HG03520 (cell line): ENCODE measurements at regions not wholly inside any gene's neighbourhood (a gene's known extent, or its start where the extent isn't known, plus 50 kb on each side); places are given as distances from the start of the nearest gene placed in this dataset.

Experiments used
- ATAC-seq: cut with Tn5 transposase; IDR thresholded peaks from one replicate; pipeline ENCODE4 v1.9.1; 2021; ENCODE audit warnings: mild to moderate bottlenecking, moderate library complexity; ENCODE audit not compliant: unreplicated experiment

DNA sequence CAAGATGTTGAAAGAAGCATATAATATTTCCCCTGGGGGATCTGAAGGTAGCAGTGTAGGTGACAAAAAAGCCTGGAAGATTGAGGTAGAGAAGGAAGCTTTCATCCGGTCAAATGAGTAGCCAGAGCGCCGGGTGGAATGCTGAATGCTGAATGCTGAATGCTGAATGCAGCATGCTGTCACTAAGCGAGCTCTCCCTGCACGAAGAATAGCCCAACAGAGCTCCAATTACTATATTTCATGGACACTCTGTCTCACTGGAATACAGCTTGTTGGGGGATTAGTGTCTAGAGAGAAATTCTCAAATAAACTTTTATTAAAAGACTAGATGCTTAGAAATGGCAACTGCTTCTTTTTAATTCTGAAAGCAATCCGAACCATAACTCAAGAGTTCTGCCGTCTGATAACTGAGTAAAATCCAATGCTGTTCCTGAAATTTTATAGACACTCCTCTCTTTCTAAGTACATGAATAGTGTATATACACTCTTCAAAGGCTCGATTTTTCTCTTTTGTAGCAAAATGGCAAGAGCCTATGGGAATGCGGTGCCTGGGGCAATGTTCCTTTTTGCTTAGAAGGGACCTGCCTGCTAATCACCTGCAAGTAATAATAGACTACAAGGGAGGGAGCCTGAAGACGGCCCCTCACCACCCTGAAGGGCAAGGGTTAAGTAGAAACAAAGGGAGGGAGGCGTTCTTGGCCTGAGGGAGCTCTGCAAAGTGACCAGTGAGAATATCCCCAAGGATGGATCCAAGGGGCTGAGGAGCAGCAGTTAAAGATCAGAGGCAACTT, 203.7 kb upstream of the ESRRG start:
- ATAC-seq, result no peak

DNA sequence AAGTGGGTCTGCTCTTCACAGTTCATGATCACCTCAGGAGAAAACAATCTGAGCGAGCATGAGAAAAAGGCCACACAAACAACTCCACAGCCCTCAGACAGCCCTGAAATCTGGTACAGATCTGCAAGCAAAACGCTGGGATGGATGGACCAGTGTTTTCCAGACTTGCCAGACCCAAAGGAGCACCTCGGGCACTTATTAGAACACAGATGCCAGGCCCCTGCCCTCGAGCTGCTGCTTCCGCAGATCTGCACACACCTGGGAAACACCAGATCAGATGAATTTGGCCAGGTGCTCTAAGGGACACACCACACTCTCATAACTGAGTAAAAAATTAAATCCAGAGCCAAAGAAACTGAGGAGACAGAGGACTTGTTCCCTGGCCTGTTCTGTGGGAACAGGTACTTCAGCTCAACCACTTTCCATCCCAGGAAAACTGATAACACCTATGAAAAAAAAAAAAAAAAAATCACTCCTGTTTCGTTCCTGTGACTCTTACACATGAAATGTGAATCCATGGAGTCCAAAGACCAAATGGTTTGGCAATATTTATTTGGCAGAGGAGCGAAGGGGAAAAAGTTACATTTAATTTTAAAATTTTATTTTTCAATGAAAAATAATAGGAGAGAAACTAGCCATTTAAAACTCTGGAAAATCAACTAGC, 202.9 kb upstream of the ESRRG start:
- no peak for ATAC-seq

DNA sequence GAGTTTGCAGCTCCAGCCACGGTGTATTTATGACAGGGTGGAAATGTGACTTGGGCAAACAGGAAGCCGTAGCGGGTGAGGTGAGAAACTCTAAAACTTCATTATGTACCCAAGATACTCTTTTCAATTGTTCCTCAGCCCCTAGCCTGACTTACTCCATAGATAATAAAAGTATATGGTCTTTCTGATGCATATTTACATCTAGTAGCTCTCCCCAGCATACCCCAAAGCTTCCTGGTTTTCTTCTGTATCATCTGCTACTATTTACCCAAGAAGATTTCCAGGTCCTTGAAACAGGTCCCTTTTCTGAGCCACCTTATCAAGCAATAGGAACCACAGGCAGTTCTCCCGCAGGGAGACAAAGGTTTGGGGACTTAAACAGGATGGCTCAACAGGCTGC, 201.5 kb upstream of the ESRRG start:
- ATAC-seq, result no peak

DNA sequence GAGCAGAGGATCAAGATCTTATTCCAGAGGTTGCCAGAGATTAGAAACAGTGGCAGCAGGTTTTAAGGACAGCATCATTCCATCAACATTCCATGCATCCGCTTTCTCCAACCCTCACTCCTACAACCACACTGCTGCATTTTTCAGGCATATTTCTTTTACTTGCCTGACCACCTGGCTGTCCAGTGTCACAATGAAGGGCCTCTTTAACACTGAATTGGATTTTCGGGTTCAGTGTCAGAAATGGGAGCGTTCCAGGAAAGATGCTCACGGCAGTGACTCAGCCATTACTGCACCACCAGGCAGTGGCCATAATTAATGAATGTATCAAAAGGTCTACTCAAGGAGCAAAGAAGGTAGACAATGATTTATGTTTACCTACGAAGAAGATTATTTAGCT, 200.4 kb upstream of the ESRRG start:
- ATAC-seq, result no peak

DNA sequence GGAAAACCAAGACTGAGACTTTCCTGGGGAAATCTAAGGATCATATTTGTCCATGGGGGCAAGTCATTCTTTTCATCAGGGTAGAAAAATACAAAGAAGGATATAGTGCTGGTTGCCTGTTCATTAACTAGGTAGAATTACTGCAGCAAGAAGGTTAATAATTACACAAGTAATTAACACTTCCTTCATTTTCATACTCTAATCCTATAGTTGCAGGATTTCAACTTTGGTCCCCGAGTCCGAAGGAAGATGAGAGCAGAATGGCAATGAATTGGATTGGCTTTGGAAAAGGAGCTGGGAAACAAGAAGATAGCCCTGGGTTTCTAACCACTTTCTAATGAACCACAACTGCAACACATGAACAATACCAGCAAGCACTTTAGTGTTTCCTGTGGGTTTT, 199.2 kb upstream of the ESRRG start:
- ATAC-seq, result no peak

DNA sequence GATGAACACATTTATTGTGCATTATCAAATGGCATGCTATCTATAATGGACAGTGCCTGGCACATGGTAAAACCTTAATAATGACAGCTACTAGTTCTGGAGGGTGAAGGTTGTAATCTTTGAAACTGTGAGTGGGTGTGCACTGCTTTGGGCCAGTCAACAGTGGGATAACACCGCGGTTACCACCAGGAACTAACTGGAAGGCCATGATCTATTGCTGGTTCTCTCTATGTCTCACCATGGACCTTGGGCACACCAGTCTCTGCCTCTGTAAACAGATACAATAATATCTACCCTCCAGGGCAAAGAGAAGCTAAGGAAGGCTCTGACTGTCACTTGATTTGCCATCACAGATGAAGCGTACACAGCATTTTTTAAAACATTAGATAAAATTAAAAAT, 198.6 kb upstream of the ESRRG start:
- no peak for ATAC-seq

DNA sequence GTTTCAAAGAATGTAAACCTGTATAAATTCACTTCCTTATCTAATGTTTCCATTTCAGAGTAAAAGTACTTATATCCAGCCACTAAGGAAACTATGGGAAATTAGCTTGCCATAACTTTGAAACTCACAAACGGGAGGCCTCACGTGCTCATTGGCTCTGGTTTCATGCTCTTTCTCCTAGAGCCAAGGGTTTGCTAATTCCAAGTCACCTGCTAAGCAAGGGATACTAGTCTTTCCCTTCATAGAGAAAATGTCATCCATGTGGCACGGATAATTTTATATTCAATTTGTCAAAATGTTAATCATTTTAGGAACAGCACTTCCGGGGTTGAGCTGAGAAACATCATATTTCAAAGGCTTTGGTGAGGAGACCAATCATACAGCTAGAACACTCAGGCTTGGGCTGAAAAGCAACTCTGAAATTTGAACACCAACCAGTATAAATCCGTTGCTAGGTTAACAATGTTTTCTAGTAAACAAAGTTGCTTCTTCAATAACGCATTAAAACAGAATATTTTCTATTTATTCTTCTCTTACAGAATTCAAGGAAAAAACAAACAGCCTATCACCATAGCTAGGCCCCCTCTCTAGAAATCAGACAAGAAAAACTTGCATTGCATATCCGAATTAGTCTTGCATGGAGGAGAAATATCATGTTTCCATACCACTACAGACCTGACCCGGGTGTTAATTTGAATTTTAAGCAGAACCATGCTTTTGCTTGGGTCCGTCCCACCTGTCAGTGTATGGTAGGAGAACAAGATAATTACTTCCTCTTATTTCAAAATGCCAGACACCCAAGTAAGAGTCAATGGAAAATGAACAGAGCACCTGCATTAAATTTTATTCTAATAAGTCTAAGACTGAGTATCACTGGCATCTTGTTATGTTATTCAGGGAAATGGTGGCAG, 196.1 kb upstream of the ESRRG start:
- no peak for ATAC-seq

DNA sequence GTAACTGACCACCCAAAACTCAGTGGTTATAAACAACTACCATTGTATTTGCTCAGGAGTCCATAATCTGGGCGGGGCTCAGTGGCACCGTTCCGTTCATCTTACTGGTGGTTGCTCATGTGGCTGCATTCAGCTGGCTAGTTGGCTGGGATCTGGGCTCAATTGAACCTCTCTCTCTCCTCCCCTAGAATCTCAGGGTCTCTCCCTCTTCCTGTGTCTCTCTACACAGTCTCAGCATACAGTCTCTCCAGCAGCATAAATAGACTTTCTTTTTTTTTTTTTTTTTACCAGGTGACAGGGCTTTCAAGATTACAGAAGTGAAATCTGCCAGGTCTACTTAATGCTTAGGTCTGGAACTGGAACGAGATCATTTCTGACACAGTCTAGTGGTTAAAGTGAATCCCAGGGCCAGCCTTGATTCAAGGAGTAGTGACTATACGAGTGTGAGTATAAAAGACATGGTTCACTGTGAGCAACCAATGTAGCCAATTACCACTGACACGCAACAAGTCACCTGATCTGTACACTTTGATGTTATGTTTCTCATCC, 193.7 kb upstream of the ESRRG start:
- ATAC-seq, result no peak

DNA sequence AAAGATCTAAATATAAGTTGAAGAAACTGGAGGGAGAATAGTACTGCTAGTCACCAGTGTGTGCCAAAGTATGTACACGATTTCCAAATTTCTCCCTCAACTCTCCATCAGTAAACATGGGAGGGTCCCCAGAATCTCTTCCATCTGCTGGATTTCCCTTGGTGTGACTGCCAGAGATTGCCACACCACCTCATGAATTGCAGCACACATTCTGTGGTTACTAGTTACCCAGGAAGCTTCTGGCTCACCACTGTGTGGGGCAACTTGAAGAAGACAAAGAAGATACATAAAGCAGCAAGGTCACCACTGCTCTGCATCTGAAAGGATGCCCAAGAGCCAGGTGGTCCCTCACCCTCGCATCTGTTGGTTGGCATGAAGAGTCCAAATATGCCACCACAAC, 191.7 kb upstream of the ESRRG start:
- no peak for ATAC-seq

DNA sequence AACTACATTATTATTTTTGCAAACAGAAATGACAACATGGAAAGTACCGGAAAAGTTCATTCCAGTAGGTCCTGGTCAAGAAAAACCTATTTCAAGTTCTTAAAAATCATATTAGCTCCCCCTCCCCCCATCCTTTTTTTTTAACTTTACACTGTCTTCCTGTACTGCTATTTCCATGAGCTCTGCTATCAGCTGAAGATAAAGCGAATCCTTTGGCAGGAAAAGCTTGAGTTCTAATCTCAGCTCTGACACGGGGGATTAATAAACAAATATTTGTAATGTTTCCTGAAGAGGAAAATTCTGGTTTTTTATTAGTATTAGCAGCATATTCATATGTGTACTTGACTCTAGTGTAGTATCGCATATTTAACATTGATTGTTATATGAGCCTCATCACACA, 190.7 kb upstream of the ESRRG start:
- no peak for ATAC-seq

DNA sequence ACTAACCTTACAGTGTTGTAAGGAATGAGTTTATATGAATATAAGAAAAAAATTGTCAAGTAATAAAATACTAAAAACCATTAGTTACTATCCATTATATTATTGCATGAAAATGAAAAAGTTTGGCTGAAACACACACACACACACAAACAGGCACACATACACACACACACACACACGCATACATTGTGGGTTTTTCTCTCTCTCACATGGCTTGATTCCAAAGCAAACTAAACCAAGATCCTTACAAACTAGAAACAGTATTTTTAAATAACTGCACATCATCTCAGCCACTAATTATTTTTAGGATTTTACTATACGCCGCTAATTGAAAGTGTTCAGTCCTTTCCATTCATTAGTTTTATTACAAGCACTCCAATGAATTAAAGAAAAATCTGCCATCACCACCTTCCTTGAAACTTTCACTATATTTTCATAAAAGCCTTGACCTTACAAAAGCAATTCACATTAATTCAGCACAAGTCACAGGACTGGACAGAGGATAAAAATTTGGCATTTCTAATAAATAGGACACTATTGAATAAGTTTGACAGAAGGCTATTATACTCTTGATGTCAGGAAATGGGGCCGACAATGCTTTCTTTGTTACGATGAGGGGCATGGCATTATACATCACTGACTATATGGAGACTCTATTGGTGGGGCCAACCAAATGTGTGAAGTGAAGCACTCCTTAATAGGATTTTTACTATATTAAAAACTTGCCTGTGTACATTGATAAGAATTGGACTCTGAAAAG, 187.0 kb upstream of the ESRRG start:
- ATAC-seq, result no peak

DNA sequence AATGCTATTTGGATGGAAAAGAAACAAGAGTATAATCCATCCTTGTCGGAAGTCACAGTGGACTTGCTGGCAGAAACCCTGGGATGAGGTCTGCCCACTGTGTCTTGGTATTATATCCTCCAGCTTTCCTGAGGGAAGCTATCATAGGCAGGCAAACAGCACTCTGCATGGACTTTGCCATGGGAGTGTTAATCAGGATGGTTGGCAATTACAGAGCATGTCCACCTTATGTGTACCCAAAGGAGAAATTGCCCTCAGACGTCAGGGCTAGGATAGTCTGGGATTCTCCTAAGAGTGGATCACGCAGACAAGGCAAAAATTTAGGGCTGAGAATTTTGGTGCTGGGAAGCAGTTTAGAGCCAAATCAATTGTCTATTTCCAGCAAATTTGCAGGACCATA, 184.9 kb upstream of the ESRRG start:
- no peak for ATAC-seq

DNA sequence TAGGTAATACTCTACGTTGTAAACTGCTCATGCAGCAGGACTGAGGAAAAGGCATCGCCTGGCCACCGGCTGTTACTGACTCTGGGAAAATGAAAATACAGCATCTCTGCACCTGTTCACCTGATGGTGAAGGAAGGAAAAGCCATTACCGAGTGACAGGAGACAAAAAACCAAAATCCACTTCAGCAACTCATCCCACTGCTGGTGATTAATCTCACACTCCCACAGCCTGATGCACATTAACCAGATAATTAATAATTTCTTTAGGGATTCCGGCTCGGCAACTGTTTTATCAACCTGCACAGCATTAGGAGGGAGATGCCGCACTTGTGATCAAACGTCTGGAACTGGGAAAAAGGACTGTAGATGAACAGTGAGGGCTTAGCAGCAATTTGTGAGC, 183.9 kb upstream of the ESRRG start:
- no peak for ATAC-seq

DNA sequence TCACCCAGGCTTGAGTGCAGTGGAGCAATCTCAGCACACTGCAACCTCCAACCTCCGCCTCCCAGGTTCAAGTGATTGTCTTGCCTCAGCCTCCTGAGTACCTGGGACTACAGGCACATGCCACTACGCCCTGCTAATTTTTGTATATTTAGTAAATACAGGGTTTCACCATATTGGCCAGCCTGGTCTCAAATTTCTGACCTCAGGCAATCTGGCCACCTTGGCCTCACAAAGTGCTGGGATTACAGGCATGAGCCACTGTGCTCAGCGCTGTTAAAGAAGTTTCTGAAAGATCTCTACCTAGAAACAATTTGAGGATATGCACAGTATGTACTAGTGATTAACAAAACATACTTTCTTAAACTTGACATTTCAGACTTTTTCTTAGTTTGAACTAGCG, 182.6 kb upstream of the ESRRG start:
- no peak for ATAC-seq

DNA sequence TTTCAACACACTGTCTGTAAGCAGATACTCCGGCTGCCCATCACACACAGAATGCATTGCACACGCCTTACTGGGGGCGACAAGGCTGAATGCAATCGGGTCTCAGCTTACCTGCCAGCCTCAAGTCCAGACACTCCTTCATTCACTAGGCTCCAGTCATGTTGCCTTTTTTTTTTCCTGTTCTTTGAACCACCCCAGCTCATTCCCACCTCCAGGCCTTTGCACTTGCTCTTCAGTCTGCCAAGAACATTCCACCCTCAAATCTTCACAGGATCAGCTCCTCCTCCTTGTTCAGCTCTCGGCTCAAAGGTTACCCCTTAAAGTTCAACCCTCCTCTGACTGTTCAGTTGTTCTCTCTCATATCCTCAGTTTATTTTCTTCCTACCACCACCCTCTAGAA, 181.9 kb upstream of the ESRRG start:
- ATAC-seq, result no peak

DNA sequence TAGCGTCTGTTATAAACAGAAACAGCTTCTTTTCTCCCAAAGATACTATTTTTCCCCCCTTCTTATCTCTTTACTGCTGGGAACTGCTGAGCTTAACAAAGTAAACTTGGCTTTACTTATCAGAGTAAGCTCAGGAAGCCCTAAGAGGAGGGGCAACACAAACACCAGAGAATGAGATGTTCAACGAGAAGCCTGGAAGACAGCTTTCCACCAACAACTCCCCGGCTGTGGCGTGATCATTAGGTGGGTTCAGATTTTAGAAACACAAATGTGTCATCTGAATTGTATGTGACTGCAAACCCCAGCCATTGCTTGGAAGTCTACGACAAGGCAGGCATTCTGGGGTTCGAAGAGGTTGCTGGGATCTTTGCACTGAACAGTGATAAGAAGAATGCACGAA, 181.2 kb upstream of the ESRRG start:
- ATAC-seq, result no peak

DNA sequence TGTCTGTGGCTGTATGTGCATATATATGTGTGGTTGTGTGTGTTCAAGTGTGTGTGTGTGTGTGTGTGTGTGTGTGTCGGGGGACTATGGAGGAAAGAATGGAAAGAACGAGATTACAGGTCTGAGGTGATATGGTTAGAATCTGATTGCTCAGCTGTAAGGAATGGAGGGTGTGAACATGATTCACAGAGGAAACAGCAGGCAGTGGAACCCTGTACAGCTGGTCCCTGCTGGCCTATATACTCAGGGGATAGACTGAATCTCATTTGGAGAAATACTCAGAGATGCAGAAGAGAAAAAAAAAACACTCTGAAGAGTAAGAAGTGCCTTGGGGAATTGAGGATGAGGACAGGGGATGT, 180.1 kb upstream of the ESRRG start:
- ATAC-seq, result no peak

DNA sequence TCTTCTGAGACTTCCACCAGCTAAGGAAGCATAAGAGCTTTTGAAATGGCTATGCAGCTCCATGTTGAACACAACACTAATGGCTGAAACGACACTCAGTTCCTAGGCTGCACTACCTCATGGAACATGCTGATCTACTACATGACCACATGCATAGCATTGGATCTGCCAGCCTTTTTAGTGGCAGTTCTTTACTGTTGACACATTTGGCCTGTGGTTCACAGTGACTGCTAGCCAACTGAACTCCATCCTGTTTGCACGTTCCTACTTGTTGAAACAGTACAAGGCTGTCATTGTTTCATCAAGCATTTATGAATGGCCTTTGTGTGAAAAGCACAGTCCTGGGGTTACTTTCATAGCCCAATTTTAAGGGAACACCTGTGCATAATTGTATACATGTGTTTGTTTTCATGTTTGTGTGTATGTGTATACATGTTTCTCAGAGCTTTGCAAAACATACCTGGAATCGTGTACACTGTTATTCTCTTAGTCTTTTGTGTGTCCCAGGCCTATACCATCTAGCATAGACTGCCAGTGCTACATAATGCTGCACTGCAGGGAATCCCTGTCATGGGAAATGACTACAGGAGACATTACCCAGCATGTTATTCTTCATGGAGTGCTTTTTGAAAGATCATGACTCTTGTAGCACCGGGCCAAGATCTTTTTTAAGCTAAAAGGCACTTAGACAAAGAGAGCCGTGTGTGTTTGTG, 179.6 kb upstream of the ESRRG start:
- no peak for ATAC-seq

DNA sequence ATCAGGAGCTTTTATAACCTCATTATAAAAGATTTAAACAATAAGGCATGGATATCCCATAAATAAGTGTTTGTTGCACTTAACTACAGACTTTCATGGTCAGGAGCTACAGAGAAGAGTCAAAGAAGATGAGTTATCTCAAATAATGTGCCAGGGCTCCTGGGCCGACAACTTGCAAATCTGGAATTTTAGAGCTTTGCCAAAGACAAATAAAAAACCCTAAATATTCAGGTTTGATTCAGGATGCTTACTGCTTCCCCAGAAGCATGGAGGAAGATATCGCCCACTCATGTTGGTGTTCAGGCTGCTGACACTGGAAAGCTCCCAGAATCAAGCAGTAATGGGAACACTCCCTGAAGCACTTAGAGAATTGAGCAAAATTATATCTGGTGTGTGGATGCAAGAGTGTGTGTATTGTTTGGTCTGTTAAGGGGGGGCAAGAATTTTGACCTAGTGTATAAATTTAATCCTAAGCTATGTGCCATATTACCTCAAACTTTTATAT, 176.9 kb upstream of the ESRRG start:
- no peak for ATAC-seq

DNA sequence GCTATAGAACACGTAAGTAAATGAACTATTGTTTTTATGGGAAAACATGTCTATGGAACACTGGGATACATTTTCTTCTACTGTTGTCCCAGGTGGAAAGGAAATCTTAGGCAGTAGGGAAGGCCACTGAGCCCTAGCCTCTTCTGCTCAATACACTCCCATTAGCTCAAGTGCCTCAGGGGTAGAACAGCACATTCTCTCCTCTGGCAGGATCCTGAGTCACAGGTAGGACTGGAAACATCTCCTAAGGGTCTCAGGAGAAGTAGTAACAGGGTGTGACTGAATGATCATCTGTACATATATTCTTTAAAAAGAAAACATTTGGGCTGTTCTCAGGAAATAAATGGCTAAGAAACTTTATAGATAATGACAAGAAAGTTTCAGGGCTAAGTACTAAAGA, 175.6 kb upstream of the ESRRG start:
- ATAC-seq, result no peak
